HEK293 (cell line): ENCODE measurements at regions not wholly inside any gene's neighbourhood (a gene's known extent, or its start where the extent isn't known, plus 50 kb on each side); places are given as distances from the start of the nearest gene placed in this dataset.

Experiments
- CTCF ChIA-PET: fragments of 350-600 bp; formaldehyde crosslinking; extraction: SDS; loops from one replicate; lab custom pipeline; 2021; ENCODE audit warnings: antibody characterized with exemption; lab: Yijun Ruan, JAX
- POLR2A ChIA-PET: fragments of 300-600 bp; formaldehyde crosslinking; extraction: SDS; loops from one replicate; lab custom pipeline; 2020; ENCODE audit warnings: antibody characterized with exemption, inconsistent platforms; lab: Yijun Ruan, JAX
- H3K27ac ChIP-seq: fragments of 200-500 bp; sonication (Bioruptor generic); 2 replicates; pipeline ENCODE4 v1.5.1; 2014; ENCODE audit warnings: low read depth, low read length, control low read depth, inconsistent platforms; ENCODE audit errors: extremely low read depth
- H3K36me3 ChIP-seq, 2 experiments: fragments of 200-500 bp in 1 of 2; sonication (Bioruptor generic) in 1 of 2; 1 replicate in 1 of 2; 2 replicates in 1 of 2; pipeline ENCODE4 v1.5.1; 2014 to 2017; ENCODE audit warnings: inconsistent platforms in 2 of 2, low read length in 2 of 2; ENCODE audit not compliant: control insufficient read depth in 2 of 2, insufficient read depth in 1 of 2
- H3K4me1 ChIP-seq: fragments of 200-500 bp; sonication (Bioruptor generic); 2 replicates; pipeline ENCODE4 v1.5.1; 2014; ENCODE audit warnings: mild to moderate bottlenecking, low read length, inconsistent platforms; ENCODE audit not compliant: control insufficient read depth, insufficient read depth
- H3K4me3 ChIP-seq: 2 replicates; pipeline ENCODE4 v1.5.1; 2011; ENCODE audit warnings: low read depth, mild to moderate bottlenecking, control low read depth, low read length, moderate library complexity
- H3K9me3 ChIP-seq: fragments of 200-500 bp; sonication (Bioruptor generic); 2 replicates; pipeline ENCODE4 v1.5.1; 2014; ENCODE audit warnings: low read depth, low read length, inconsistent platforms; ENCODE audit not compliant: control insufficient read depth, insufficient read depth
- ATF2 ChIP-seq: fragments of 450-650 bp; formaldehyde crosslinking; IDR thresholded peaks from 2 replicates; pipeline ENCODE4 v1.5.1; 2016; ENCODE audit warnings: missing biosample characterization, missing genetic modification characterization, low read depth
- CTCF ChIP-seq: fragments of 450-650 bp; formaldehyde crosslinking; IDR thresholded peaks from 2 replicates; pipeline ENCODE4 v1.5.1; 2016; ENCODE audit warnings: missing biosample characterization, missing genetic modification characterization
- GFI1B ChIP-seq: fragments of 450-650 bp; formaldehyde crosslinking; IDR thresholded peaks from 2 replicates; pipeline ENCODE4 v1.5.1; 2016; ENCODE audit warnings: missing biosample characterization, missing genetic modification characterization
- HIC1 ChIP-seq: fragments of 450-650 bp; formaldehyde crosslinking; IDR thresholded peaks from 2 replicates; pipeline ENCODE4 v1.5.1; 2016; ENCODE audit warnings: missing biosample characterization, missing genetic modification characterization
- HOXA7 ChIP-seq: sonication (generic); formaldehyde crosslinking; IDR thresholded peaks from 2 replicates; pipeline ENCODE4 v1.8.1; 2022; ENCODE audit warnings: missing genetic modification reagents, borderline replicate concordance
- OSR2 ChIP-seq: fragments of 450-650 bp; formaldehyde crosslinking; IDR thresholded peaks from 2 replicates; pipeline ENCODE4 v1.5.1; 2016; ENCODE audit warnings: missing biosample characterization, missing genetic modification characterization
- ZBTB21 ChIP-seq: fragments of 450-650 bp; formaldehyde crosslinking; IDR thresholded peaks from 2 replicates; pipeline ENCODE4 v1.5.1; 2017; ENCODE audit warnings: missing biosample characterization, missing genetic modification characterization
- ZBTB6 ChIP-seq: fragments of 450-650 bp; formaldehyde crosslinking; IDR thresholded peaks from 2 replicates; pipeline ENCODE4 v1.5.1; 2017; ENCODE audit warnings: missing biosample characterization, missing genetic modification characterization
- ZBTB8A ChIP-seq: fragments of 450-650 bp; formaldehyde crosslinking; IDR thresholded peaks from 2 replicates; pipeline ENCODE4 v1.5.1; 2016; ENCODE audit warnings: missing biosample characterization, missing genetic modification characterization
- ZFP41 ChIP-seq: fragments of 450-650 bp; formaldehyde crosslinking; IDR thresholded peaks from 2 replicates; pipeline ENCODE4 v1.5.1; 2016; ENCODE audit warnings: missing biosample characterization, missing genetic modification characterization, borderline replicate concordance
- ZNF10 ChIP-seq: fragments of 450-650 bp; formaldehyde crosslinking; IDR thresholded peaks from 2 replicates; pipeline ENCODE4 v1.5.1; 2017; ENCODE audit warnings: missing biosample characterization, missing genetic modification characterization
- ZNF174 ChIP-seq: fragments of 450-650 bp; formaldehyde crosslinking; IDR thresholded peaks from 2 replicates; pipeline ENCODE4 v1.5.0; 2017; ENCODE audit warnings: missing biosample characterization, mild to moderate bottlenecking, missing genetic modification characterization
- ZNF274 ChIP-seq, 2 experiments: fragments of 200-500 bp in 1 of 2; fragments of 450-650 bp in 1 of 2; sonication (Bioruptor generic) in 1 of 2; formaldehyde crosslinking in 1 of 2; IDR thresholded peaks; 2 replicates each; pipeline versions ENCODE4 v1.5.1 to v1.6.1; 2014 to 2016; ENCODE audit warnings: borderline replicate concordance in 1 of 2, inconsistent platforms in 1 of 2, low read length in 1 of 2, missing biosample characterization in 1 of 2, missing genetic modification characterization in 1 of 2
- ZNF398 ChIP-seq: fragments of 450-650 bp; formaldehyde crosslinking; IDR thresholded peaks from 2 replicates; pipeline ENCODE4 v1.5.1; 2017; ENCODE audit warnings: missing biosample characterization, missing genetic modification characterization
- ZNF449 ChIP-seq: fragments of 450-650 bp; formaldehyde crosslinking; IDR thresholded peaks from 2 replicates; pipeline ENCODE4 v1.5.1; 2017; ENCODE audit warnings: missing biosample characterization, mild to moderate bottlenecking, missing genetic modification characterization, moderate library complexity
- ZNF621 ChIP-seq: fragments of 450-650 bp; formaldehyde crosslinking; IDR thresholded peaks from 2 replicates; pipeline ENCODE4 v1.5.1; 2017; ENCODE audit warnings: missing biosample characterization, missing genetic modification characterization
- ZNF629 ChIP-seq: fragments of 450-650 bp; formaldehyde crosslinking; IDR thresholded peaks from 2 replicates; pipeline ENCODE4 v1.5.1; 2017; ENCODE audit warnings: missing biosample characterization, missing genetic modification characterization
- ZNF639 ChIP-seq: fragments of 450-650 bp; formaldehyde crosslinking; IDR thresholded peaks from 2 replicates; pipeline ENCODE4 v1.5.1; 2016; ENCODE audit warnings: missing biosample characterization, missing genetic modification characterization
- ZNF704 ChIP-seq: fragments of 450-650 bp; formaldehyde crosslinking; IDR thresholded peaks from 2 replicates; pipeline ENCODE4 v1.5.1; 2016; ENCODE audit warnings: missing biosample characterization, missing genetic modification characterization
- ZNF747 ChIP-seq: fragments of 450-650 bp; formaldehyde crosslinking; IDR thresholded peaks from 2 replicates; pipeline ENCODE4 v1.5.1; 2016; ENCODE audit warnings: missing biosample characterization, missing genetic modification characterization
- ZSCAN5A ChIP-seq: fragments of 450-650 bp; formaldehyde crosslinking; IDR thresholded peaks from 2 replicates; pipeline ENCODE4 v1.5.1; 2016; ENCODE audit warnings: missing biosample characterization, missing genetic modification characterization

GRCh38 chr14:41532255-41532654, 74.4 kb upstream of the LRFN5 start:
- TF ChIP-seq ZNF747 (tag by site-specific recombination): no peak
- no peak for TF ChIP-seq ZNF174 (tag by site-specific recombination)
- TF ChIP-seq ZBTB21 (tag by site-specific recombination): no peak
- TF ChIP-seq ATF2 (tag by site-specific recombination): no peak
- TF ChIP-seq ZNF10 (tag by site-specific recombination): no peak
- no peak for TF ChIP-seq ZBTB8A (tag by site-specific recombination)
- no peak for TF ChIP-seq HOXA7 (CRISPR knock-in tag)
- no peak for TF ChIP-seq ZNF398 (tag by site-specific recombination)
- TF ChIP-seq ZFP41 (tag by site-specific recombination): no peak
- TF ChIP-seq OSR2 (tag by site-specific recombination): no peak
- no peak for TF ChIP-seq ZBTB6
- no peak for TF ChIP-seq ZNF704 (tag by site-specific recombination)
- no peak for TF ChIP-seq ZNF639 (tag by site-specific recombination)
- TF ChIP-seq ZSCAN5A: no peak
- no peak for TF ChIP-seq ZNF629 (tag by site-specific recombination)
- no peak for TF ChIP-seq GFI1B (tag by site-specific recombination)
- Histone ChIP-seq H3K4me1 (no peaks in the 10 kb centered on the region), H3K4me3 (no peak overlapping the region), H3K27ac (no peak overlapping the region), H3K36me3 (no peaks in the 10 kb centered on the region), H3K9me3 (no peaks in the 10 kb centered on the region)
- ChIA-PET CTCF (no interaction called here), POLR2A (no interaction called here)

- ChIA-PET POLR2A (no interaction called here), CTCF (no interaction called here)
- Histone ChIP-seq H3K36me3 (no peaks in the 10 kb centered on the region), H3K9me3 (no peaks in the 10 kb centered on the region), H3K4me3 (no peak overlapping the region), H3K4me1 (no peaks in the 10 kb centered on the region), H3K27ac (no peak overlapping the region)
- TF ChIP-seq CTCF (tag by site-specific recombination): no peak
- TF ChIP-seq ZNF621 (tag by site-specific recombination): no peak
- TF ChIP-seq ZNF449 (tag by site-specific recombination): no peak
- TF ChIP-seq ZNF274 (IDR thresholded peaks at IDR 0.05; ENCODE audit: low read length): no peak
- no peak for TF ChIP-seq ZNF274 (tag by site-specific recombination; IDR thresholded peaks at IDR 0.05; ENCODE audit: borderline replicate concordance)
- no peak for TF ChIP-seq HIC1 (tag by site-specific recombination)
Observed at GRCh38 chr14:41521891-41522290, 84.8 kb upstream of the LRFN5 start.
